ENCODE measurements at regions not wholly inside any gene's neighbourhood (a gene's known extent, or its start where the extent isn't known, plus 50 kb on each side); places are given as distances from the start of the nearest gene placed in this dataset.

DNA sequence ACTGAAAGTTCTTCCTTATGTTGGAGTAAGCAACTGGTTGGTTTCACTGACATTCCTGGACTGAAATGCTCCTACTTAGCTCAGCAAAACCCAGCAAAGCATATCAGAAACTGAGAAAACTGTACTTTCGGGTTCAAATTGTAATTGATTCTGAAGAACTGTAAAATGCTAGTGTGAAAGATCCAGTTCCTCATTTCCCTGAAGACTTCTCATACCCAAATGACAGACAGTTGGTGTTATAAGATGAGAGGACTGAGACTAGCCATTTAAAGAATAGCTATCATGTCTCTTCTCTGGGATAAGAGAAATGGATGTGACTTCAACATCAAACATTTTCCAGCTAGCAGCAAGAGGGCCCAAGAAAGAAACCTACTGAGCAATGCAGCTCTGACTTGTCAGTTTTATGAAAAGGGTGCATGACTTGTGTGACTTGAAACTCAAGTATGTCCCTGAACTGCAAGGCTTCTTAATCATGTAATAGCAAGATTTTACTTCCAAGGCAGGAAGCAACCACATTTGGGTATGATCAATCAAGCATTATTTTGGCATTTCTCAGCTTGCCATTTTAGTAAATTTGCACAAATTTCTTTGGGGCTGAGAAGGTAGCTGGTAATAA is 420.3 kb upstream of the MMADHC start:
- TF ChIP-seq, protein P1, sequence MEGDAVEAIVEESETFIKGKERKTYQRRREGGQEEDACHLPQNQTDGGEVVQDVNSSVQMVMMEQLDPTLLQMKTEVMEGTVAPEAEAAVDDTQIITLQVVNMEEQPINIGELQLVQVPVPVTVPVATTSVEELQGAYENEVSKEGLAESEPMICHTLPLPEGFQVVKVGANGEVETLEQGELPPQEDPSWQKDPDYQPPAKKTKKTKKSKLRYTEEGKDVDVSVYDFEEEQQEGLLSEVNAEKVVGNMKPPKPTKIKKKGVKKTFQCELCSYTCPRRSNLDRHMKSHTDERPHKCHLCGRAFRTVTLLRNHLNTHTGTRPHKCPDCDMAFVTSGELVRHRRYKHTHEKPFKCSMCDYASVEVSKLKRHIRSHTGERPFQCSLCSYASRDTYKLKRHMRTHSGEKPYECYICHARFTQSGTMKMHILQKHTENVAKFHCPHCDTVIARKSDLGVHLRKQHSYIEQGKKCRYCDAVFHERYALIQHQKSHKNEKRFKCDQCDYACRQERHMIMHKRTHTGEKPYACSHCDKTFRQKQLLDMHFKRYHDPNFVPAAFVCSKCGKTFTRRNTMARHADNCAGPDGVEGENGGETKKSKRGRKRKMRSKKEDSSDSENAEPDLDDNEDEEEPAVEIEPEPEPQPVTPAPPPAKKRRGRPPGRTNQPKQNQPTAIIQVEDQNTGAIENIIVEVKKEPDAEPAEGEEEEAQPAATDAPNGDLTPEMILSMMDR (IDR thresholded peaks at IDR 0.05) = no peak
- no peak for TF ChIP-seq ZFX (IDR thresholded peaks at IDR 0.05; ENCODE audit: borderline replicate concordance)
